H9 (cell line): ENCODE measurements at regions not wholly inside any gene's neighbourhood (a gene's known extent, or its start where the extent isn't known, plus 50 kb on each side); places are given as distances from the start of the nearest gene placed in this dataset.
"Not testable (repeated sequence)": the region's sequence is repeated elsewhere in the genome, so short reads cannot be mapped to it uniquely, and the experiment has no call there.

Source experiments
- DNase-seq: peaks from one replicate; pipeline ENCODE4 v3.0.0-alpha.2; 2017
- H2AFZ ChIP-seq: one replicate; pipeline ENCODE4 v1.6.1; 2013; ENCODE audit warnings: mild to moderate bottlenecking, low read length, control low read depth, moderate library complexity
- H2AK5ac ChIP-seq: 2 replicates; pipeline ENCODE4 v1.6.1; 2013; ENCODE audit warnings: low read length, control low read depth, mixed read lengths; ENCODE audit not compliant: insufficient read length
- H2BK120ac ChIP-seq: one replicate; pipeline ENCODE4 v1.6.1; 2013; ENCODE audit warnings: low read depth, mild to moderate bottlenecking, low read length, control low read depth, inconsistent platforms; ENCODE audit not compliant: poor library complexity, severe bottlenecking
- H2BK12ac ChIP-seq: 2 replicates; pipeline ENCODE4 v1.6.1; 2013; ENCODE audit warnings: low read length, control low read depth, mixed read lengths, low read depth; ENCODE audit not compliant: insufficient read length
- H2BK15ac ChIP-seq: 2 replicates; pipeline ENCODE4 v1.6.1; 2013; ENCODE audit warnings: low read depth, low read length, control low read depth
- H2BK20ac ChIP-seq: one replicate; pipeline ENCODE4 v1.6.1; 2013; ENCODE audit warnings: low read depth, mild to moderate bottlenecking, low read length, control low read depth, inconsistent platforms; ENCODE audit not compliant: poor library complexity, severe bottlenecking
- H2BK5ac ChIP-seq: 2 replicates; pipeline ENCODE4 v1.6.1; 2013; ENCODE audit warnings: low read length, control low read depth, mixed read lengths; ENCODE audit not compliant: insufficient read length
- H3K14ac ChIP-seq: 2 replicates; pipeline ENCODE4 v1.6.1; 2013; ENCODE audit warnings: low read length, control low read depth; ENCODE audit not compliant: insufficient read depth
- H3K18ac ChIP-seq: 2 replicates; pipeline ENCODE4 v1.6.1; 2013; ENCODE audit warnings: low read depth, mild to moderate bottlenecking, mixed read lengths, low read length, control low read depth; ENCODE audit not compliant: insufficient read length
- H3K23ac ChIP-seq: 2 replicates; pipeline ENCODE4 v1.6.1; 2013; ENCODE audit warnings: low read length, control low read depth, mixed read lengths, low read depth; ENCODE audit not compliant: insufficient read length
- H3K23me2 ChIP-seq: 2 replicates; pipeline ENCODE4 v1.6.1; 2013; ENCODE audit warnings: low read depth, mild to moderate bottlenecking, mixed read lengths, low read length, control low read depth; ENCODE audit not compliant: insufficient read length, poor library complexity, severe bottlenecking
- H3K27ac ChIP-seq: 2 replicates; pipeline ENCODE4 v1.5.1; 2013; ENCODE audit warnings: low read length, control low read depth, mixed read lengths, low read depth; ENCODE audit not compliant: insufficient read length
- H3K27me3 ChIP-seq: 2 replicates; pipeline ENCODE4 v1.6.1; 2013; ENCODE audit warnings: low read length, control low read depth, inconsistent platforms; ENCODE audit not compliant: insufficient read depth
- H3K4ac ChIP-seq: 2 replicates; pipeline ENCODE4 v1.6.1; 2013; ENCODE audit warnings: low read depth, mild to moderate bottlenecking, control low read depth, inconsistent platforms, low read length, moderate library complexity
- H3K4me1 ChIP-seq: 2 replicates; pipeline ENCODE4 v1.6.1; 2013; ENCODE audit warnings: low read length, control low read depth, inconsistent platforms; ENCODE audit not compliant: insufficient read depth
- H3K4me2 ChIP-seq: 2 replicates; pipeline ENCODE4 v1.6.1; 2013; ENCODE audit warnings: low read length, control low read depth, mixed read lengths; ENCODE audit not compliant: insufficient read length, insufficient read depth
- H3K56ac ChIP-seq: 2 replicates; pipeline ENCODE4 v1.6.1; 2013; ENCODE audit warnings: low read depth, mild to moderate bottlenecking, mixed read lengths, low read length, control low read depth; ENCODE audit not compliant: insufficient read length
- H3K79me1 ChIP-seq: 2 replicates; pipeline ENCODE4 v1.6.1; 2013; ENCODE audit warnings: low read depth, mild to moderate bottlenecking, moderate library complexity, low read length, control low read depth, inconsistent platforms; ENCODE audit not compliant: insufficient read depth, poor library complexity, severe bottlenecking
- H3K79me2 ChIP-seq: 2 replicates; pipeline ENCODE4 v1.6.1; 2013; ENCODE audit warnings: low read length, control low read depth, inconsistent platforms; ENCODE audit not compliant: insufficient read depth
- H3K9ac ChIP-seq: 2 replicates; pipeline ENCODE4 v1.6.1; 2013; ENCODE audit warnings: low read length, control low read depth, mixed read lengths; ENCODE audit not compliant: insufficient read length; ENCODE audit errors: extremely low read depth
- H3K9me3 ChIP-seq: one replicate; pipeline ENCODE4 v1.6.1; 2013; ENCODE audit warnings: low read depth, low read length, inconsistent platforms; ENCODE audit not compliant: control insufficient read depth
- H3T11ph ChIP-seq: one replicate; pipeline ENCODE4 v1.6.1; 2013; ENCODE audit warnings: mild to moderate bottlenecking, low read length, control low read depth, inconsistent platforms
- H4K20me1 ChIP-seq: one replicate; pipeline ENCODE4 v1.6.1; 2013; ENCODE audit not compliant: control insufficient read depth, insufficient read length, insufficient read depth
- H4K5ac ChIP-seq: 2 replicates; pipeline ENCODE4 v1.6.1; 2013; ENCODE audit warnings: low read depth, mild to moderate bottlenecking, mixed read lengths, low read length, control low read depth; ENCODE audit not compliant: insufficient read length
- H4K8ac ChIP-seq: replicated peaks from 2 replicates; pipeline ENCODE4 v1.6.1; 2013; ENCODE audit warnings: low read length, control low read depth, mixed read lengths, low read depth; ENCODE audit not compliant: insufficient read length
- H4K91ac ChIP-seq: 2 replicates; pipeline ENCODE4 v1.6.1; 2013; ENCODE audit warnings: low read depth, mild to moderate bottlenecking, moderate library complexity, mixed read lengths, low read length, control low read depth; ENCODE audit not compliant: insufficient read length
- H3K27ac Mint-ChIP-seq, 3 experiments: 2 replicates in 2 of 3; 3 replicates in 1 of 3; pipeline ENCODE4 v1.8.0; 2020 to 2021; ENCODE audit warnings: mixed read lengths in 3 of 3, mild to moderate bottlenecking in 1 of 3, moderate library complexity in 1 of 3
- H3K27me3 Mint-ChIP-seq: 2 replicates; pipeline ENCODE4 v1.8.0; 2021; ENCODE audit warnings: low read depth, mild to moderate bottlenecking, moderate library complexity, mixed read lengths
- H3K36me3 Mint-ChIP-seq, 3 experiments: 2 replicates in 2 of 3; 3 replicates in 1 of 3; pipeline ENCODE4 v1.8.0; 2020 to 2021; ENCODE audit warnings: low read depth in 3 of 3, mixed read lengths in 3 of 3; ENCODE audit not compliant: insufficient read depth in 1 of 3
- H3K4me1 Mint-ChIP-seq, 2 experiments: 2 replicates each; pipeline ENCODE4 v1.8.0; 2020; ENCODE audit warnings: mixed read lengths in 2 of 2
- H3K4me3 Mint-ChIP-seq, 2 experiments: 2 replicates in 1 of 2; 3 replicates in 1 of 2; pipeline ENCODE4 v1.8.0; 2020 to 2021; ENCODE audit warnings: mild to moderate bottlenecking in 2 of 2, mixed read lengths in 2 of 2, moderate library complexity in 1 of 2
- H3K9me3 Mint-ChIP-seq, 2 experiments: 2 replicates in 1 of 2; 3 replicates in 1 of 2; pipeline ENCODE4 v1.8.0; 2020; ENCODE audit warnings: mild to moderate bottlenecking in 2 of 2, mixed read lengths in 2 of 2, moderate library complexity in 1 of 2
- WGBS: extraction: QIAGEN DNeasy Blood & Tissue Kit; methylation state at CpG from one replicate; pipeline ENCODE4 v1.1.7; 2013; ENCODE audit warnings: missing lambda C conversion rate, low lambda C conversion rate, mixed read lengths; ENCODE audit not compliant: insufficient read length; ENCODE audit errors: extremely low coverage; 5-methylcytosine and 5-hydroxymethylcytosine counted together
- TF ChIP-seq, protein P1 (sequence below): fragments of 200-600 bp; sonication (generic); conservative IDR thresholded peaks from 3 replicates; pipeline ENCODE4 v1.8.0; 2021; ENCODE audit warnings: antibody characterized with exemption, mild to moderate bottlenecking

DNA sequence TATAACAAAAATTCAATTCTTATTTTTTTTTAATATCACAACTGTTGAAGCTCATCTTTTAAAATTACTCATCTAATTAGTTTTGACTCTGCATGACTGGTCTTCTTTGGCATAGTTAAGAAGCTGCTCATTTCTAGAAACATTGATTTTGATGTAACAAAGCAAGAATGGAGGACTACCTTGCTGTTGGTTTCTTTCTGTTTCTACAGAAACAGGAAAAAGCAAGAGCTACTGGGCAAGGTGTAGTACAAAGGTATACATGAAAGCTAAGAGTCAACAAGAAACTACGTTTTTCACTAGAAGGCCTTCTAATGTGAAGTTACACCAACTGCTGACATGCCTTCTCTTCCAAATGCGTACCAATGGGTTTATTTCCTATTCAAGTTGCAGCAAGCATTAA, 90.6 kb upstream of the SYT4 start:
- Histone ChIP-seq H3K56ac (no peak overlapping the region), H2BK120ac (no peak overlapping the region), H2AFZ (no peak overlapping the region), H4K5ac (no peak overlapping the region), H4K91ac (no peak overlapping the region), H3T11ph (no peak overlapping the region), H3K79me1 (no peaks in the 10 kb centered on the region), H3K18ac (no peak overlapping the region), H3K27me3 (no peaks in the 10 kb centered on the region), H3K4me2 (no peak overlapping the region), H3K9me3 (no peaks in the 10 kb centered on the region), H3K23me2 (no peaks in the 10 kb centered on the region), H2BK20ac (no peak overlapping the region), H2BK15ac (no peak overlapping the region), H2BK12ac (no peak overlapping the region), H3K27ac (no peak overlapping the region), H4K8ac (no peak overlapping the region), H3K14ac (no peak overlapping the region), H3K9ac (no peak overlapping the region), H3K79me2 (no peaks in the 10 kb centered on the region), H3K4ac (no peak overlapping the region), H3K4me1 (no peaks in the 10 kb centered on the region), H2BK5ac (no peak overlapping the region), H2AK5ac (no peak overlapping the region), H4K20me1 (no peaks in the 10 kb centered on the region), H3K23ac (no peak overlapping the region)
- H3K4me3 Mint-ChIP-seq, result no peak overlapping the region
- no CpG with 5 or more reads among the region's 2 CpGs for WGBS
- H3K9me3 Mint-ChIP-seq, result no peaks in the 10 kb centered on the region
- TF ChIP-seq, protein P1, sequence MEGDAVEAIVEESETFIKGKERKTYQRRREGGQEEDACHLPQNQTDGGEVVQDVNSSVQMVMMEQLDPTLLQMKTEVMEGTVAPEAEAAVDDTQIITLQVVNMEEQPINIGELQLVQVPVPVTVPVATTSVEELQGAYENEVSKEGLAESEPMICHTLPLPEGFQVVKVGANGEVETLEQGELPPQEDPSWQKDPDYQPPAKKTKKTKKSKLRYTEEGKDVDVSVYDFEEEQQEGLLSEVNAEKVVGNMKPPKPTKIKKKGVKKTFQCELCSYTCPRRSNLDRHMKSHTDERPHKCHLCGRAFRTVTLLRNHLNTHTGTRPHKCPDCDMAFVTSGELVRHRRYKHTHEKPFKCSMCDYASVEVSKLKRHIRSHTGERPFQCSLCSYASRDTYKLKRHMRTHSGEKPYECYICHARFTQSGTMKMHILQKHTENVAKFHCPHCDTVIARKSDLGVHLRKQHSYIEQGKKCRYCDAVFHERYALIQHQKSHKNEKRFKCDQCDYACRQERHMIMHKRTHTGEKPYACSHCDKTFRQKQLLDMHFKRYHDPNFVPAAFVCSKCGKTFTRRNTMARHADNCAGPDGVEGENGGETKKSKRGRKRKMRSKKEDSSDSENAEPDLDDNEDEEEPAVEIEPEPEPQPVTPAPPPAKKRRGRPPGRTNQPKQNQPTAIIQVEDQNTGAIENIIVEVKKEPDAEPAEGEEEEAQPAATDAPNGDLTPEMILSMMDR, result no peak
- no peaks in the 10 kb centered on the region for H3K4me1 Mint-ChIP-seq
- H3K36me3 Mint-ChIP-seq, result no peaks in the 10 kb centered on the region
- DNase-seq, result no peak
- no peak overlapping the region for H3K27ac Mint-ChIP-seq
- H3K27me3 Mint-ChIP-seq, result no peaks in the 10 kb centered on the region

DNA sequence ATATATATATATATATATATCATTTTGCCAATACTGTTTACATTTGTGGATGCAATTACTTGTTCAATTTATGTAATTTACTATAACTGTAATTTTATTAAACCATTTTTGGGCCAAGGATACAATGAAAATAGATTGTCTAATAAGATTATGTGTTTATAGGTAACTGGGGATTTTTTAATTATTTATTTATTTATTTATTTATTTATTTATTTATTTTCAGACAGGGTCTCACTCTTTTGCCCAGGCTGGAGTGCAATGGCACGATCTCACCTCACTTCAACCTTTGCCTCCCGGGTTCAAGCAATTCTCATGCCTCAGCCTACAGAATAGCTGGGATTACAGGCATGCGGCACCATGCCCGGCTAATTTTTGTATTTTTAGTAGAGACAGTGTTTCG, 92.0 kb upstream of the SYT4 start:
- not testable (repeated sequence) for H3K79me1 ChIP-seq, H3K36me3 Mint-ChIP-seq, H2AK5ac ChIP-seq, H3K27me3 Mint-ChIP-seq, H3K27me3 ChIP-seq, H3K56ac ChIP-seq, H3K9ac ChIP-seq, H3K4me1 Mint-ChIP-seq, H3K4me1 ChIP-seq, H3K79me2 ChIP-seq, H2BK12ac ChIP-seq, H3K9me3 Mint-ChIP-seq, H3K27ac ChIP-seq, H4K20me1 ChIP-seq, H2BK15ac ChIP-seq, H3K4ac ChIP-seq, DNase-seq, H3K14ac ChIP-seq, H2BK20ac ChIP-seq, H3K4me3 Mint-ChIP-seq, H3K23ac ChIP-seq, H4K8ac ChIP-seq, H3K27ac Mint-ChIP-seq, H2AFZ ChIP-seq, H2BK120ac ChIP-seq, H4K5ac ChIP-seq, H3T11ph ChIP-seq, H3K4me2 ChIP-seq, H3K9me3 ChIP-seq, H4K91ac ChIP-seq, H3K18ac ChIP-seq, H3K23me2 ChIP-seq, H2BK5ac ChIP-seq
- no CpG with 5 or more reads among the region's 5 CpGs for WGBS
